ENCODE measurements at regions not wholly inside any gene's neighbourhood (a gene's known extent, or its start where the extent isn't known, plus 50 kb on each side); places are given as distances from the start of the nearest gene placed in this dataset.
"Not testable (repeated sequence)": the region's sequence is repeated elsewhere in the genome, so short reads cannot be mapped to it uniquely, and the experiment has no call there.

DNA sequence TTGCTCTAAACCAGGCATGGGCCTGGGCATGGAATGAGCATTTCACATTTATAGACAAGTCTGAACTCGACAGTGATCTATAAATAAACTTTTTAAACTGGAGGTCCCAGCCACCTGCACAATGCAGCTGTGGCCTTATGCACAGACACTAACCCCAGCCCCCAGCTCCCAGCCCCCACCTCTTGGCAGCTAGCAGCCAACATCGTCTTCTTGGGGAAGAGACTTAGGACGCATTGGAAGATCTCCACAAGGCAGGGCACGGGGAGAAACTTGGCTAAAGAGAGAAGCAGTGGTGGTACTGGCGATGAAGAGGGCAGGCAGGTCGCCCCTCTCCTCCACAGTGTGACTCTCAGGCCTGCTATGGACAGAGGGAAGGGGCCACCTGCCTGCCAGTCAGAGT is 213.2 kb downstream of the ANAPC1 start:
- TF ChIP-seq, protein P1, sequence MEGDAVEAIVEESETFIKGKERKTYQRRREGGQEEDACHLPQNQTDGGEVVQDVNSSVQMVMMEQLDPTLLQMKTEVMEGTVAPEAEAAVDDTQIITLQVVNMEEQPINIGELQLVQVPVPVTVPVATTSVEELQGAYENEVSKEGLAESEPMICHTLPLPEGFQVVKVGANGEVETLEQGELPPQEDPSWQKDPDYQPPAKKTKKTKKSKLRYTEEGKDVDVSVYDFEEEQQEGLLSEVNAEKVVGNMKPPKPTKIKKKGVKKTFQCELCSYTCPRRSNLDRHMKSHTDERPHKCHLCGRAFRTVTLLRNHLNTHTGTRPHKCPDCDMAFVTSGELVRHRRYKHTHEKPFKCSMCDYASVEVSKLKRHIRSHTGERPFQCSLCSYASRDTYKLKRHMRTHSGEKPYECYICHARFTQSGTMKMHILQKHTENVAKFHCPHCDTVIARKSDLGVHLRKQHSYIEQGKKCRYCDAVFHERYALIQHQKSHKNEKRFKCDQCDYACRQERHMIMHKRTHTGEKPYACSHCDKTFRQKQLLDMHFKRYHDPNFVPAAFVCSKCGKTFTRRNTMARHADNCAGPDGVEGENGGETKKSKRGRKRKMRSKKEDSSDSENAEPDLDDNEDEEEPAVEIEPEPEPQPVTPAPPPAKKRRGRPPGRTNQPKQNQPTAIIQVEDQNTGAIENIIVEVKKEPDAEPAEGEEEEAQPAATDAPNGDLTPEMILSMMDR (IDR thresholded peaks at IDR 0.05; ENCODE audit: low read depth, low read length), result no peak
- no peak for DNase-seq (ENCODE audit: low read depth, low spot score)
- in situ Hi-C loops (cut with HindIII; ENCODE audit: low sequenced_read_pairs), result no loop called here
- H3K4me3 ChIP-seq (ENCODE audit: low read depth, low read length), result no peak overlapping the region

DNA sequence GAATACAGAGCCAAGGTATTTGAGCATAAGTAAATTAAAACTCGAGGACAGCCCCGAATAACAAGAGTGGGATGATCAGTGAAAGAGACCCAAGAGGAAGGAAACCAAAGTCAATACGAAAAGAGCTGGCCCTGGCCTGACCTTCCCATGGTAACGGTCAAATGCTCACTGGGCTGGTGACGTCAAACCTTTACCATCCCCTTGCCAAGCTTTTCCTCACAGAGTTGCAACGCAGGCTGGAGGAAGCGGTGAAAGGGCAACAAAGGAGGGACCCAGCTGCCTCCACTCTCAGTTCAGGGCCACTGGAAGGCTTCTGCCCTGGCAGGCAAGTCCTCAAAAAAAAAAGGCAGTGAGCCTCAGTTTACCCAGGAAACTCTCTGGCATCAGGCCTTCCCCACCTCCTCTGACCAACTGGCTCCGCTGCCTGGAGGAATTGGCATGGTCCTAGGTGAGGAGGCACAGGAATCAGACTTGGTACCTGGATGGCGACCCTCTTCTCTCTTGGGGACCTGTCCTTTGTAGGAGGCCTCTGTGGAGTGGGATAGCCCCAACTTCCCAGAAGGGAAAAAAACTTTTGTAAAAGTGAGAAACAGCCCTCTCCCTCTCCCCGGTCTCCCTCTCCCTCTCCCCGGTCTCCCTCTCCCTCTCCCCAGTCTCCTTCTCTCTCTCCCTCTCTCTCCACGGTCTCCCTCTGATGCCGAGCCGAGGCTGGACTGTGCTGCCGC is 212.4 kb downstream of the ANAPC1 start:
- in situ Hi-C loops (cut with HindIII; ENCODE audit: low sequenced_read_pairs), result no loop called here
- no peak overlapping the region for H3K4me3 ChIP-seq (ENCODE audit: low read depth, low read length)
- TF ChIP-seq, protein P1 (IDR thresholded peaks at IDR 0.05; ENCODE audit: low read depth, low read length), result no peak
- DNase-seq (ENCODE audit: low read depth, low spot score), result peak; percentile 37

DNA sequence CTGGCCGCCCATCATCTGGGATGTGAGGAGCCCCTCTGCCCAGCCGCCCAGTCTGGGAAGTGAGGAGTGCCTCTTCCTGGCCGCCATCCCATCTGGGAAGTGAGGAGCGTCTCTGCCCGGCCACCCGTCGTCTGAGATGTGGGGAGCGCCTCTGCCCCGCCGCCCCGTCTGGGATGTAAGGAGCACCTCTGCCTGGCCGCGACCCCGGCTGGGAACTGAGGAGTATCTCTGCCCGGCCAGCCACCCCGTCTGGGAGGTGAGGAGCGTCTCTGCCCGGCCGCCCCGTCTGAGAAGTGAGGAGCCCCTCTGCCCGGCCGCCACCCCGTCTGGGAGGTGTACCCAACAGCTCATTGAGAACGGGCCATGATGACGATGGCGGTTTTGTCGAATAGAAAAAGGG is 211.4 kb downstream of the ANAPC1 start:
- DNase-seq (ENCODE audit: low read depth, low spot score); H3K4me3 ChIP-seq (ENCODE audit: low read depth, low read length); in situ Hi-C loops (cut with HindIII; ENCODE audit: low sequenced_read_pairs): not testable (repeated sequence)

DNA sequence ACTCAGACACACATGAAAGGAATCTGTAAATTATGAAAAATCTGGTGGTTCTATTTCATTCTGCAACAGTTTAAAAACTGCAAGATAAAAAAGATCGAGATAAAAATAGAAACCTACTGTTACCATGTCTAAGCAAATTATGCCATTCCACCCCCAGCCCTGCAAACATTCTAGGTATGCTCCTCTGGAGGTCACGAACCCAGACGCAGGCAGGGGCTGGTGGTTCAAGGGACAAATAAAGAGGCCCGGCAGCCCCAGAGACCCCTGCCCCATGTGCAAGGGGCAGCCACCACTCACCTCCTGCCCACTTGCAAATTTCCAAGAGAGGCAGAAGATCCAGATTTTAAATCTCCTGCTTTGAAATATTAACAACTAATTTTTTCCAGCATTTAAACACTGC is 210.5 kb downstream of the ANAPC1 start:
- DNase-seq (ENCODE audit: low read depth, low spot score), result no peak
- H3K4me3 ChIP-seq (ENCODE audit: low read depth, low read length), result no peak overlapping the region
- in situ Hi-C loops (cut with HindIII; ENCODE audit: low sequenced_read_pairs), result no loop called here
- TF ChIP-seq, protein P1 (IDR thresholded peaks at IDR 0.05; ENCODE audit: low read depth, low read length), result no peak

DNA sequence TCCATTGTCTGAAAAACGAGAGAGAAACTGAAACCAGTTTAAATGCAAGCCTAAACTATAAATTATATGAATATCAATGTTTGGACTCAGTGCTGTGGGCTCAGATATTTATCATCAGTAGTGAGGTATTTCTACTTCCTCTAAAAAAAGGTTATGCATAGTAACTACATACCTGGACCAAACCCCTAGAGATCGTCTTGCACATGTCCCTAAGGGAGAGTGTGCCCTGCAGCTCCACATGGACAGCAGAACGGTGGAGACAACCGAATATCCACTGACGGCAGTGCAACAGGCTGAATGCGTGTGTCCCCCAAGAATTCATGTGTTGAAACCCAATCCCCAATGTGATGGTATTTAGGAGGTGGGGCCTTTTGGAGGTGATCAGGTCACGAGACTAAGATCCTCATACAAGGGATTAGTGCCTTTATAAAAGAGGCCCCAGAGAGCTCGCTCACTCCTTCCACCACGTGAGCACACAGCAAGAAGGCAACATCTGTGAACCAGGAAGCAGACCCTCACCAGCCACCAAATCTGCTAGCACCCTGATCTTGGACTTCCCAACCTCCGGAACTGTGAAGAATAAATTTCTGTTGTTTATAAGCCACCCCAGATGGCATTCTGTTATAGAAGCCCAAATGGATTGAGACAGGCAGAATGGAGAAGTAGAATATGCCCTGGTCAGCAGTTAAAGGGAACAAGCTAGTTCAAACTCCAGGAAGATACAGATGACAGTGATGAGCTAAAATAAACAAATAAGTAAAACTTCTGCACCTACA is 208.4 kb downstream of the ANAPC1 start:
- in situ Hi-C loops (cut with HindIII; ENCODE audit: low sequenced_read_pairs), result loop anchor here (25.0 kb wide), 1 partner anchor 538 kb away; no protein-coding TSS in a partner anchor
- no peak overlapping the region for H3K4me3 ChIP-seq (ENCODE audit: low read depth, low read length)
- no peak for DNase-seq (ENCODE audit: low read depth, low spot score)
- TF ChIP-seq, protein P1 (IDR thresholded peaks at IDR 0.05; ENCODE audit: low read depth, low read length), result no peak

DNA sequence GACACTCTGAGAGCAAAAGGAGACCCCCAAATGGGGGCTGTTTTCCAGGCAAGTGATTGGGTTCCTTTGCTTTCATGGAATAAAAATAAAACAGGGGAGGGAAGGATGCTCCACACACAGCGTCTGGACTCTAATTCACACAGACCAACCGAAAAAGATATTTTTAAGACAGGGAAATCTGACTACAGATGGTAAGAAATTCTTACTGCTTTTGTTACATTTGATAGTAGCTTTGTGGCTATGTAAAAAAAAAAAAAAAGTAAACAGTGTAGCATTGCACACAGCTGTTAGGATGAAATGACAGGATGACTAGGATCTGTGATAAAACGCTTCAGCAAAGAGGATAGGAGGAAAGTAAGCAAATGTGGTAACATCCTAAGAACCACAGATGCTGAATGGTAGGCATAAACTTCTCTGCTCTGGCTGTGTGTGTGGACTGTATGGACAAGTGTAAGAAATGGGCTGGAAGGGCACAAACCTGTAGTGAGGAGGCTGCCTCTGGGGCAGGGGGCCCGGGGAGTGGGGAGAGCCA is 207.6 kb downstream of the ANAPC1 start:
- DNase-seq (ENCODE audit: low read depth, low spot score), result no peak
- no peak overlapping the region for H3K4me3 ChIP-seq (ENCODE audit: low read depth, low read length)
- TF ChIP-seq, protein P1 (IDR thresholded peaks at IDR 0.05; ENCODE audit: low read depth, low read length), result no peak
- in situ Hi-C loops (cut with HindIII; ENCODE audit: low sequenced_read_pairs), result loop anchor here (25.0 kb wide), 1 partner anchor 539 kb away; no protein-coding TSS in a partner anchor

DNA sequence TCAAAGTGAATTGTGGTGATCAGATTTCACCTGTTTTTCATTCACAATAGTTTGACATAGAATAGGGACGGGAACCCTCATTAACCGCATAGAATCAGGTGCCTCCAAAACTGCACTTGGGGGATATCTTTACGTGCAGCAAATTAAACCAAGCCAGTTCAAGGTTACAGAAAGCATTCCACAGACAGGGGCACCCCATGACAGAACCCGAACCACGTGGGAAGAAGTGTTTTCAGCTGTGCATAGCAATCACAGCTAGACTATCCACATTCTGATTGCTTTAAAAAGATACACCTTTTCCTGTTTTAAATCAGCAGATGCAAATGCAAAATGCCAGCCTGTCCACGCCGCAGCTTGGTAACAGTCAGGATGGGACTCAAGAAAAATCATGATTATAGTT is 205.8 kb downstream of the ANAPC1 start:
- in situ Hi-C loops (cut with HindIII; ENCODE audit: low sequenced_read_pairs), result loop anchor here (25.0 kb wide), 1 partner anchor 541 kb away; no protein-coding TSS in a partner anchor
- TF ChIP-seq, protein P1 (IDR thresholded peaks at IDR 0.05; ENCODE audit: low read depth, low read length), result no peak

More for the DNA sequence above, 205.8 kb downstream of the ANAPC1 start:
- DNase-seq (ENCODE audit: low read depth, low spot score), result no peak
- H3K4me3 ChIP-seq (ENCODE audit: low read depth, low read length), result no peak overlapping the region

All from astrocyte of the spinal cord (primary cell).